Activated CD4-positive, alpha-beta T cell treated with anti-CD3 and anti-CD28 coated beads, Interleukin-2, amount 50 U/mL, for 16 hours (primary cell): ENCODE measurements at regions not wholly inside any gene's neighbourhood (a gene's known extent, or its start where the extent isn't known, plus 50 kb on each side); places are given as distances from the start of the nearest gene placed in this dataset.
A peak's percentile ranks its signal among the peaks of the same experiment; 100 is the strongest.
"Not testable (repeated sequence)": the region's sequence is repeated elsewhere in the genome, so short reads cannot be mapped to it uniquely, and the experiment has no call there.

ENCODE experiments used
- DNase-seq: peaks from one replicate; pipeline ENCODE4 v3.0.0-alpha.2; 2020

- DNase-seq = no peak
Measured at GRCh38 chr12:80045594-80045993, 53.7 kb upstream of the OTOGL start.

GRCh38 chr12:80044694-80045046 lies 54.7 kb upstream of the OTOGL start:
- DNase-seq = peak; percentile 72

- no peak for DNase-seq
Measured at GRCh38 chr12:80041692-80042091, 57.6 kb upstream of the OTOGL start.

GRCh38 chr12:80041071-80041470 lies 58.3 kb upstream of the OTOGL start:
- no peak for DNase-seq

GRCh38 chr12:80040075-80040738 lies 59.1 kb upstream of the OTOGL start:
- peak; percentile 65 for DNase-seq

GRCh38 chr12:80038062-80038560 lies 61.2 kb upstream of the OTOGL start:
- DNase-seq = no peak

- DNase-seq = no peak
Measured at GRCh38 chr12:80033448-80033847, 65.9 kb upstream of the OTOGL start.

- DNase-seq = no peak
Measured at GRCh38 chr12:80032946-80033345, 66.4 kb upstream of the OTOGL start.

- no peak for DNase-seq
Measured at GRCh38 chr12:80031229-80031628, 68.1 kb upstream of the OTOGL start.

- no peak for DNase-seq
Measured at GRCh38 chr12:80025638-80026037, 73.7 kb upstream of the OTOGL start.

GRCh38 chr12:80019691-80020090 lies 79.6 kb upstream of the OTOGL start:
- DNase-seq = no peak

- DNase-seq = no peak
Measured at GRCh38 chr12:80018119-80018518, 81.2 kb upstream of the OTOGL start.

- DNase-seq = no peak
Measured at GRCh38 chr12:80017261-80017870, 82.0 kb upstream of the OTOGL start.

GRCh38 chr12:80016684-80017083 lies 81.8 kb upstream of the PPP1R12A start:
- no peak for DNase-seq

- no peak for DNase-seq
Measured at GRCh38 chr12:80015660-80016059, 80.8 kb upstream of the PPP1R12A start.

- not testable (repeated sequence) for DNase-seq
Measured at GRCh38 chr12:80003744-80004143, 68.8 kb upstream of the PPP1R12A start.

- no peak for DNase-seq
Measured at GRCh38 chr12:80001562-80001961, 66.7 kb upstream of the PPP1R12A start.

- no peak for DNase-seq
Measured at GRCh38 chr12:80000831-80001230, 65.9 kb upstream of the PPP1R12A start.

GRCh38 chr12:79998554-79998953 lies 63.7 kb upstream of the PPP1R12A start:
- DNase-seq = no peak

- DNase-seq = no peak
Measured at GRCh38 chr12:79997096-79997791, 62.3 kb upstream of the PPP1R12A start.

GRCh38 chr12:79995385-79996084 lies 60.6 kb upstream of the PPP1R12A start:
- not testable (repeated sequence) for DNase-seq

- no peak for DNase-seq
Measured at GRCh38 chr12:79993106-79993862, 58.4 kb upstream of the PPP1R12A start.

- no peak for DNase-seq
Measured at GRCh38 chr12:79991586-79991985, 56.7 kb upstream of the PPP1R12A start.
